ENCODE measurements at regions not wholly inside any gene's neighbourhood (a gene's known extent, or its start where the extent isn't known, plus 50 kb on each side); places are given as distances from the start of the nearest gene placed in this dataset.

DNA sequence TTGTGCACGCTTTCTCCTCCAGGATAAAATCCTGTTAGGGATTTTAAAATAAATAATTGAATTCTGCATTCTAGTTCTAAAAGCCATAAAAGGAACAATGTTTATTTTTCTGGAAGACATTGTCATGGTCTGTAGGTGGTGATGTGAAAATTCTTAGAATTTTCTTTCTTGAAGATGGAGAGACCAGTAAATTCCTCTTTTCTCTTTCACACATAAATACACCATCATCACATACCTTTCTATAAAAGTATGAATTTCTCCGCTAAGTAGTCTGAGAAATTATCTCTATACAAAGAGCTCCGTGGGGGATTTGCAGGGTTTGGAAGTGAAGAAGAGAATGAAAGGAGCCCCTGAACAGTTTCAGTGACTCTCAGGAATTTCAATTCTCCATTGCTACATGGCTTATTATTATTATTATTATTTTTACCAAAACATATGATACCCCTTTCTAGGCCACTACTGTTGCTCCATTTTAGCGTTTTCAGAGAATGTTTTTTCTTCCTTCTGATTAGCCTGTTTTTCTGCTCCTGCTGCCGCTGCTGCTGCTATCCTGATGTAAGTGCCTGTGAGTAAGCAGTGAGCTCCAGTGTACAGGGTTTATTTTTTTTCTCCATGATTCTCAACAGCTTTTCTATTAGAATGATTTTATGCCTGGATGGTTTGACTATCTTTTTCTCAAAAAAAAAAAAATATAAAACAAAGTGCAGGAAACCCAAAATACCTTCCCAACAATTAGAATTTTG, 145.8 kb downstream of the SAMD5 start:
- Histone ChIP-seq H3K4me3 (ENCODE audit: low read length) (no peak overlapping the region), H3K27me3 (ENCODE audit: insufficient read depth, low read length) (no peaks in the 10 kb centered on the region), H3K9me3 (ENCODE audit: low read depth, low read length) (no peaks in the 10 kb centered on the region), H3K4me1 (ENCODE audit: insufficient read depth, low read length) (no peaks in the 10 kb centered on the region)

- Histone ChIP-seq H3K4me3 (ENCODE audit: low read length) (no peak overlapping the region), H3K9me3 (ENCODE audit: low read depth, low read length) (no peaks in the 10 kb centered on the region), H3K27me3 (ENCODE audit: insufficient read depth, low read length) (no peaks in the 10 kb centered on the region), H3K4me1 (ENCODE audit: insufficient read depth, low read length) (no peaks in the 10 kb centered on the region)
Observed at GRCh38 chr6:147660334-147661311, 152.1 kb downstream of the SAMD5 start.

DNA sequence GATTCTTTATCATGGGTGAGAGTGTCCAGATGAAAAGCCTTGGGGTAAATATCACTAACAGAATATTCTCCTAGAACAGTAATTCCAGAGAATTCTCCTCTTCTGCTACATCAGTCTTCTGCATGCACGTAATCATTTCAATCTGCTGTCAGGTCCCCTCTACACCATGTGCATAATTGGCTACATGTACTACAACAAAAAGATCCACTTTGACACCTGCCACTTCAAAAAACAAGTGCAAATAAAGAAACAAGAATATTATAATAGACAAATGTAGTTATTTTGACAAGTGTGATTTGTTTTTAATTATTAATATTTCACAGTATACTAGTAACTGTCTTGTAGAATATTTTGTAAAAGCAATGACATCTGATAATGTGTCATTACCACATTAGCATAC, 154.2 kb downstream of the SAMD5 start:
- Histone ChIP-seq H3K4me1 (ENCODE audit: insufficient read depth, low read length) (no peaks in the 10 kb centered on the region), H3K4me3 (ENCODE audit: low read length) (no peak overlapping the region), H3K9me3 (ENCODE audit: low read depth, low read length) (no peaks in the 10 kb centered on the region), H3K27me3 (ENCODE audit: insufficient read depth, low read length) (no peaks in the 10 kb centered on the region)

GRCh38 chr6:147664092-147664491, 155.6 kb downstream of the SAMD5 start:
- Histone ChIP-seq H3K9me3 (ENCODE audit: low read depth, low read length) (no peaks in the 10 kb centered on the region), H3K4me1 (ENCODE audit: insufficient read depth, low read length) (no peaks in the 10 kb centered on the region), H3K27me3 (ENCODE audit: insufficient read depth, low read length) (no peaks in the 10 kb centered on the region), H3K4me3 (ENCODE audit: low read length) (no peak overlapping the region)

- Histone ChIP-seq H3K4me3 (ENCODE audit: low read length) (no peak overlapping the region), H3K4me1 (ENCODE audit: insufficient read depth, low read length) (no peaks in the 10 kb centered on the region), H3K9me3 (ENCODE audit: low read depth, low read length) (no peaks in the 10 kb centered on the region), H3K27me3 (ENCODE audit: insufficient read depth, low read length) (no peaks in the 10 kb centered on the region)
Observed at GRCh38 chr6:147666255-147666654, 157.8 kb downstream of the SAMD5 start.

- Histone ChIP-seq H3K4me1 (ENCODE audit: insufficient read depth, low read length) (no peaks in the 10 kb centered on the region), H3K4me3 (ENCODE audit: low read length) (no peak overlapping the region), H3K9me3 (ENCODE audit: low read depth, low read length) (no peaks in the 10 kb centered on the region), H3K27me3 (ENCODE audit: insufficient read depth, low read length) (no peaks in the 10 kb centered on the region)
Observed at GRCh38 chr6:147667082-147667481, 158.6 kb downstream of the SAMD5 start.

DNA sequence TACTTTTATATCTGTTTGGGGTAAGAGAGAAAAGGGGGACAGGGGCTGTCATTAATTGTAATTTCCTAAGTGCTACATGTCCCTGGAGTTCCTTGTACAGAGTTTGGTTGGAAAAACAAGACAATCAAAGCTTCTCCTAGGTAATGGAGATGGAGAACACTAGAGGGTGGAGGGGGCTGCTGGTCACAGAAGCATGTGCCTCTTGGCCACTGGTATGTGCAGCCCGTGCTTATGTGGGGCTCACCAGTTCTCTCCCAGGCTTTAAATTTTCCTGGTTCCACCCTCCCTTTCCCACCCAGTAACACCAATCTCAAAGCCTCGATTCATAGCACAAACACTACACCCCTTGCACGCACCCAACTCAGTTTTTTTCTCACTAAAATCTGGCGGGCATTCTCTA, 165.6 kb downstream of the SAMD5 start:
- Histone ChIP-seq H3K4me3 (ENCODE audit: low read length) (no peak overlapping the region), H3K27me3 (ENCODE audit: insufficient read depth, low read length) (no peaks in the 10 kb centered on the region), H3K9me3 (ENCODE audit: low read depth, low read length) (peaks cover 6% of the 10 kb centered on the region), H3K4me1 (ENCODE audit: insufficient read depth, low read length) (no peaks in the 10 kb centered on the region)

- no peaks in the 10 kb centered on the region for H3K4me1 ChIP-seq (ENCODE audit: insufficient read depth, low read length)
- no peaks in the 10 kb centered on the region for H3K27me3 ChIP-seq (ENCODE audit: insufficient read depth, low read length)
- peaks cover 6% of the 10 kb centered on the region for H3K9me3 ChIP-seq (ENCODE audit: low read depth, low read length)
- no peak overlapping the region for H3K4me3 ChIP-seq (ENCODE audit: low read length)
Observed at GRCh38 chr6:147674794-147675193, 166.3 kb downstream of the SAMD5 start.

GRCh38 chr6:147675281-147675680, 166.8 kb downstream of the SAMD5 start:
- H3K27me3 ChIP-seq (ENCODE audit: insufficient read depth, low read length) = no peaks in the 10 kb centered on the region
- H3K4me1 ChIP-seq (ENCODE audit: insufficient read depth, low read length) = no peaks in the 10 kb centered on the region
- no peak overlapping the region for H3K4me3 ChIP-seq (ENCODE audit: low read length)
- peaks cover 6% of the 10 kb centered on the region for H3K9me3 ChIP-seq (ENCODE audit: low read depth, low read length)

DNA sequence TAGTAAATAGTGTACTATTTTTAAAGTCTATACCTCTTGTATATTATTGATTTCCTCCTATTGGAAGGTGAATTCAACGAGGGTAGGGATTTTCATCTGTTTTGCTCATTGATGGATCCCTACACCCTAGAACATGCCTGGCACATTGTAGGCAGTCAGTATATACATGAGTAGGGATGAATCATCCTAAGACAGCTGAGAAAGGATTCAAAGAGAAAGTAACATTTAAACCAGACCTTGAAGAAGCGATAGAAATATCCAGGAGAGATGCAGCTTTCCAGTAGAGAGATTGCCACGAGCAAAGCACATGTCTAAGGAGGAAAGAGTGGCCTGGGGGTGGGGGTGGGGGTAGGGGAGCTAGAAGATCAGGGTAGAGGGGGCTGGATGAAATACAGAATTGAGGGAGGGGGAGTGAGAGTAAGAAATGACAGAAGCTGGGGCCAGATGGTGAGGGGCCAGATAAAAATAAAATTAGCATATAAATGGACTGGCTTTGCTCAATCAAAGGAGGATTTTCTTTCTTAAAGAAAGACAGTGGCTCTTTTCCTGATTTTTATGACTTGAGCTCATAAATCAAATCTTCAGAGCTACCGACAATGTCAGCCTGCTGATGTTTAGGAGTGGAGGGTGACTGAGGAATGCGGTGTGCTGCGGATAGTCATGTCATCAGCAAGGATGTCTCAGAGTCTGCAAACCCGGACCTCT, 168.2 kb downstream of the SAMD5 start:
- H3K27me3 ChIP-seq (ENCODE audit: insufficient read depth, low read length) = no peaks in the 10 kb centered on the region
- H3K4me3 ChIP-seq (ENCODE audit: low read length) = no peak overlapping the region
- H3K4me1 ChIP-seq (ENCODE audit: insufficient read depth, low read length) = no peaks in the 10 kb centered on the region
- peaks cover 6% of the 10 kb centered on the region for H3K9me3 ChIP-seq (ENCODE audit: low read depth, low read length)

DNA sequence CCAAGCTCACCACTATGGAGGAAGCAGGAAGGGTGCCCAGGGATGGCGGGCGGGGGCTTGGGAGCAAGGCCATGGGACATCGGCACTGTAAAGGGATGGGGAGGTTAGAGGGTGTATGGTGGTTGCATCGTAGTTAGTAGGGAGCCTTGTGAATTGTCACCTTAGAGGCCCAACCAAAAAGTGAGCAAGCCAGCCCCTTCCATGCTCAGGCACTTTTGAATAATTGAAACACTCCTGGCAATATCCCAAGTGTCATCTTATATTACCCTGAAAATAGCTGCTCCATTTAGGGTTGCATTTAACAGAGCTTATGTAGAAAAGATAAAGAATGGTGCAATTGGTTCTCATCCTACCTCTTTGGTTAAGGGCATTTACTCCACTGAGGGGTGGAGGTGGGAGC, 169.2 kb downstream of the SAMD5 start:
- no peaks in the 10 kb centered on the region for H3K27me3 ChIP-seq (ENCODE audit: insufficient read depth, low read length)
- no peaks in the 10 kb centered on the region for H3K4me1 ChIP-seq (ENCODE audit: insufficient read depth, low read length)
- H3K4me3 ChIP-seq (ENCODE audit: low read length) = no peak overlapping the region
- peaks cover 6% of the 10 kb centered on the region for H3K9me3 ChIP-seq (ENCODE audit: low read depth, low read length)

DNA sequence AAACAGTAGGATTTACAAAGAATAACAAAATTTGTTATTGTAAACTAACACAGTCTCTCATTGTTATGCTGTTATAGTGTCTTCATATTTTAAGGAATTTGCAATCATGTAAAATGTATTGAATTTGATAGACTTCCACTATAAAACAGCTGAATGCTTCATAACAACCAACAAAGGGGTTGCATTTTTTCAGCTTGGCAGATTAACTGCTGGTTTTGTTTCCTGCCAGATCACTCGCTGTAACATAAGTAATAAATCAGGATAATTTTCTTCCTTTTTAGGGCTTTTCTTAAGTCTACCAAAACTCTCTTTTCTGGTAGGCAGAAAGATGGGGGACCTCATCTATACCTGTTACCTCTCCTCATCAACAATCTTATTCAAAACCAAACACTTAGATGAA, 169.8 kb downstream of the SAMD5 start:
- Histone ChIP-seq H3K4me3 (ENCODE audit: low read length) (no peak overlapping the region), H3K27me3 (ENCODE audit: insufficient read depth, low read length) (no peaks in the 10 kb centered on the region), H3K4me1 (ENCODE audit: insufficient read depth, low read length) (no peaks in the 10 kb centered on the region), H3K9me3 (ENCODE audit: low read depth, low read length) (peaks cover 6% of the 10 kb centered on the region)

- H3K27me3 ChIP-seq (ENCODE audit: insufficient read depth, low read length) = no peaks in the 10 kb centered on the region
- no peaks in the 10 kb centered on the region for H3K9me3 ChIP-seq (ENCODE audit: low read depth, low read length)
- H3K4me3 ChIP-seq (ENCODE audit: low read length) = no peak overlapping the region
- H3K4me1 ChIP-seq (ENCODE audit: insufficient read depth, low read length) = no peaks in the 10 kb centered on the region
Observed at GRCh38 chr6:147684906-147685305, 176.4 kb downstream of the SAMD5 start.

- Histone ChIP-seq H3K4me1 (ENCODE audit: insufficient read depth, low read length) (no peaks in the 10 kb centered on the region), H3K9me3 (ENCODE audit: low read depth, low read length) (no peaks in the 10 kb centered on the region), H3K4me3 (ENCODE audit: low read length) (no peak overlapping the region), H3K27me3 (ENCODE audit: insufficient read depth, low read length) (no peaks in the 10 kb centered on the region)
Observed at GRCh38 chr6:147689398-147689797, 180.9 kb downstream of the SAMD5 start.

DNA sequence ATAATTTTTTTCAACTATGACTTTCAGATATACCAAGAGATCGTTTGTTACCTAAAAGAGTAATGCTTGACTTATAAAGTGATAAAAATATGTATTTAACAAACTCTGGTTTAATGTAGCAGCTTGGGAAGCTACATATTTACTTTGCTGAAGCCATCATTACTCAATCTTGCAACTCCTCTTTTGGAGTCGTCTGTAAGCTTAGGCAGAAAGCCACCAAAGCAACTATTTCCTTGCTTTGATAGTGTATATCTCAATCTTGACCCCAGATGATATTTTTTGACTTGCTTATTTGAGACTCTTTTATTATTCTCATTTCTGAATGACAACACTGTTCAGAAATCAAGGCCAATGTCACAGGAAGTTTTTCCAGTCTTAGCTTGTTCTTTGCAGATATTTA, 183.0 kb downstream of the SAMD5 start:
- no peaks in the 10 kb centered on the region for H3K27me3 ChIP-seq (ENCODE audit: insufficient read depth, low read length)
- H3K4me1 ChIP-seq (ENCODE audit: insufficient read depth, low read length) = no peaks in the 10 kb centered on the region
- no peaks in the 10 kb centered on the region for H3K9me3 ChIP-seq (ENCODE audit: low read depth, low read length)
- no peak overlapping the region for H3K4me3 ChIP-seq (ENCODE audit: low read length)
